COLO829 (cell line): ENCODE measurements at regions not wholly inside any gene's neighbourhood (a gene's known extent, or its start where the extent isn't known, plus 50 kb on each side); places are given as distances from the start of the nearest gene placed in this dataset.
A peak's percentile ranks its signal among the peaks of the same experiment; 100 is the strongest.

ENCODE experiments used
- DNase-seq: peaks from one replicate; pipeline ENCODE4 v3.0.0; 2012; ENCODE audit warnings: low spot score

DNA sequence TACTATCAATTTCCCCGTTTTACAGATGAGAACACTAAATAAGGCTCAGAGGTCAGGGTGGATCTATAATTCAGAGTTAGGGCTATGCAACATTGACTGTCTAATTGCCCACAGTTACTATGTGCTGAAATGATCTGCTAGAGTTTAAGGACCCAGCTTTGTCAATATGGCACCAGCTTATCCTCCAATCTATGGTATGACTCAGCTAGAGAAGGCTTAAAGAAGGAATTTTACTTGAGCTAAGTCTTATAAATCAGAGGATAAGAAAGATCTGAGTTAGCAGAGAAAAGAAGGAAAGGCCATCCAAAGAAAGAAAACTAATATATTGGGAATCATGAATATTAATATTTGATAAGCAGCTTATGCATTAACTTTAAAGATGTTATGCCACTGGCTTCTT, 78.1 kb downstream of the ASB9 start:
- no peak for DNase-seq

DNA sequence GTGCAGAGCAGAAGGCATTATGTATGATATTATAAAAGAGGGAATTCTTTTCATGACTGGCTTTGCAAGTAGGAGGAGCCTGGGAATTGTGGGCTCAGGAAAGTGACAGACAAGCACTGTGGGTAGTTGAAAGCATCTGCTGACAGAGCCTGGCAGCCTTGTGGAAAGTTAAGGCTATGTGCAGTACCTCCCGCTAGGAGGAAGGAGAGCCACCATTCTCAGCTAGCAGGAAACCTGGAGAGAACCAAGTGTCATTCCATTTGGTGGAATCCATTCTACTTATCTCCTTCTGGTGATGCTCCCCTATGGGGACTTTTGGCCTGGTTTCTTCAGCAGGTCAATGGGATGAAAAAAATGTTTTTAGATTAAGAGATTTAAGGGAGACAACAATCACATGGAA, 81.8 kb downstream of the ASB9 start:
- no peak for DNase-seq

DNA sequence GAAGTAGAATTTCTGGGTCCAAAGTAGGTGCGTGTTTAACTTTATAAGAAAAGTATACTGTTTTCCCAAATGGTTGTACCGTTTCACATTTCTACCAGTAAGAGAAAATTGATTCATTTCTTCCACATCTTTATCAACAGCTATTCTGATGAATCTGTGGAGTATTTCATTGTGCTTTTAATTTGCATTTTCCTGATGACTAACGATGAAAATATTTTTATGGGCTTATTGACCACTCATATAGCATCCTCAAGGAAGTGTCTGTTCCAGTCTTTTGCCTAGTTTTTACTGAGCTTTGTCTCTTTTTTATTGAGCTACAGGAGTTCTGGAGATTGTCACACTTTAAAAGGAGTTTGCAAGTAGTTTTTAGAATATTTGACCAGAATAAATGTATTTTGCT, 92.6 kb downstream of the ASB9 start:
- no peak for DNase-seq

DNA sequence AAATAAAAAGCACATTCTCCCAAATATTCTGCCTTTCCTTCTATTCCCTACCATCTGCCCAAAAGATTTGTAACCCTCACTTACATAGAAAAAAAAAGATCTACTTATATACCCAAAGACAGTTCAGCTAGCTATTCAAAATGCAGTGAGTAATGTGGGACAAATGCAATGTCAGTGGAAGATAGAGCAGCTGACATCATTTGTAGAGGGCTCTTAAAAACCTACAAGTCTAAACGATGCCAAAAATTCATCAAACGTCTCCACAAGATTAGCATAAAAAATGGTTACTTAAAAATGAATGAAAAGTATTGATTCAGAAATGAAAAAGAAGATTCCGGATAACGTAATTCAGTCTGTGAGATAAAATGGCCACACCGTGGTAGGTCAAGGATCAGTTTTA, 96.5 kb downstream of the ASB9 start:
- no peak for DNase-seq

DNA sequence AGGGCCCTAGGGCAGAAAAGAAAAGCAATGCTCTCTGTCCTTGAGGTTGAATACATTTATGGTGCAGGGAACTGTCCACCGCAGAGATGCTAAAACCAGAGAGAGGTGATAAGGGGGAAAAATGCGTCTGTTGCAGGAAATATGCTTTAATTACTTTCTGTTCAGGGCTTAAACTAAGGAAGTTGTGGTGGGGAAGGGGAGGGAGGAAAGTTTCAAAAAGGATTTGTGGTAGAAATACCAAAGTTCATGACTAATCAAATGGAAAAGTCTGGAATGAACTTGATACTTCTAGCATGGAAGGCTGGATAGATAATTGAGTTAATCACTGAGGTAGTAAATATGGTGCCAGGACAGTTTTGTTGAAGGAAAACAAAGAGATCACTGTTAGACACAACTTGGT, 99.0 kb downstream of the ASB9 start:
- peak; percentile 70 for DNase-seq

DNA sequence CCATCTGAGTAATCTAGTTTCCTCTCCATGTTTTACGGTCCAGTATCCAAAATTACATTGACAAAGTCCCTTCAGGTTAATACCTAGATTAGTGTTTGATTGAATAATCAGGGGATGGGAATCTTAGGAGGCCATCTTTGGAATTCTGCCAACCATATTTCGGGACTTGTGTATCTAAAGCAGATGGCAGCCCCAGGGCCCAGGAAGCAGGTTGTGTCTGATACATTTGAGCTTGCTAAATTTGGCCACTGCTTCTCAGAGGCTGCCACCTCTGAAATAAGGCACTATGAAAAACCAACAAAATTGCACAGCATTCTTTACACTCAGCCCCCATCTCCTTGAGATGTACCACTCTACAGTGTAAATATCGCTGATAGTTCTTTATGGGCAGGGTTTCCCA, 102.1 kb downstream of the ASB9 start:
- no peak for DNase-seq

DNA sequence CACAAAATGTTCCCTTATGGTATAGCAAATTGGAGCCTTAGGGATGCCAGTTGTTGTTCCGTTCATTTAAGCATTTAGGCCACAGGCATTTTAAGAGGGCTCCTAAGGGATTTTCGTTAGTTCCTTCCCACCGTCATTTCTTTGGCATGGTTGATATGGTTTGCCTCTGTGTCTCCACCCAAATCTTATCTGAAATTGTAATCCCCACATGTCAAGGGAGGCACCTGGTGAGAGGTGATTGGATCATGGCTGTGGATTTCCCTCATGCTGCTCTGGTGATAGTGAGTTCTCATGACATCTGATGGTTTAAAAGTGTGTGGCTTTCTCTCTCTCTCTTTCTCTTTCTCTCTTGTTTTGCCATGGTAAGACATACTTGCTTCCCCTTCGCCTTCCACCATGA, 104.1 kb downstream of the ASB9 start:
- DNase-seq: no peak

DNA sequence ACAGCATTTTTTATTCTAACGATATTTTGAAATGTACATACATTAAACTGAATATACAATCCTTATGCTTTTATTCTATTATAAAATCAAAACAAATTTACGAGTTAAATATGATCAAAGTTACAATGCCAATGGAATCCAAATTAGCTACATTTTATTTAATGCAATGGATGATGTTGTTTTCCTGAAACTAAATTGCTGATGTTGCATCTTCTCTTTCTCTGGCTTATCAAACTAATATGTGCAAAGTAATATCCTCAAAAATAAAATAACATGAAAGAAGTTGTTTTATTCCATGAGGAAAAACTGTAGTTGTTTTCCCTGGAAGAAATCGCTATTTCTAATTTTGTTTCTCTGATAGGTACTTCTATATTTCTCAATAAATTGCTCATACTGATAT, 106.8 kb downstream of the ASB9 start:
- DNase-seq: no peak

DNA sequence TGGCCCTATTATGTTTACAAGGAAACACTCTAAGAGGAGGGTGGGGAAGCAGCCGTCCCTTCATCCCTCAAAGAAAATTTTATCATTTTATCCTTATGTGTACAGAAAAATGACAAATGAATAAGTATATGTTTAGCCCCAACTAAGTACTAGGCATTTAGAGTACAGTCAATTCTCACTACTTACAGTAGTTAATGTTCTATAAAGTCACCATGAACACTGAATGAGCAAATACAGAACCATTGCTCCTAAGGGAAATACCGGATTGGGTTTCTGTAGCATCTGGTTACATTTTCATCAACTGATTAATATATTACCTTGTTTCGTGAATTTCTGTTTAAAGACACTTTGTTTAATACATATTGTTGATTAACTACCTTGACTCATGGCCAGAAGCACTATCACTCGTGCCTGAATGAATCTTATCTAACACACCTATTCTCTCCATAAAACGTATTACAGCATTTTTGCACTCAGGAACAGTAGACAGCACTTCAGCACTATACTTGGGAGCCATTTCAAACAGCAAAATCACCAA, 109.3 kb downstream of the ASB9 start:
- DNase-seq: no peak

DNA sequence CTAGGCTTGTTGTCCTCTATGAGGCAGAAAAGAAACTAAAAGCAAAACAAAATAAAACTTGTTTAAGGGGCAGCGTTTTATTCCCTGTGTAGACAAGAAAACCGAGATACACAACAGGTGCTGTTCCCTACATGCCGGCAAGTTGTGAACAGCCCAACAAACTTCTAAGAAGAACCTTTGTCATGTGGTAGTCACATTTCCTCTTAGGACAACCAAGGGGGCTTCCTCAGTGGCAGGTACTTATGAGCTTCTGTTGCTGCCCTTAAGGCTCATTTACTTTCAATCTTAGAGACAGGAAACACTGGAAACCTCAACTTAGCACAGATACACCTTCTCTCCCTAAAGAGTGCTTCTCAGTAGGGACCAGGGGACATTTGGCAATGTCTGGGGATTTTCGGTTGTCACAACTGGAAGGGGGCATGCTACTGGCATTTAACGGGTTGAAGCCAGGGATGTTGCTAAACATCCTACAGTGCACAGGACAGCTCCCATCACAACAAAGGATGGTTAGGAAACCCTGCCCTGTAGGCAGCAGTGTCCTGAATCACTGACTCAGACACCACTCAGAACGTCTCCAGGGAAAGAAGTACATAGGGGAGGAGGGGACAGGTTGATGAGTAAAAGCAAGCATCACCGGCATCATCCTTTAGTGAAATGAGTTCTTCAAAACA, 111.0 kb downstream of the ASB9 start:
- no peak for DNase-seq

DNA sequence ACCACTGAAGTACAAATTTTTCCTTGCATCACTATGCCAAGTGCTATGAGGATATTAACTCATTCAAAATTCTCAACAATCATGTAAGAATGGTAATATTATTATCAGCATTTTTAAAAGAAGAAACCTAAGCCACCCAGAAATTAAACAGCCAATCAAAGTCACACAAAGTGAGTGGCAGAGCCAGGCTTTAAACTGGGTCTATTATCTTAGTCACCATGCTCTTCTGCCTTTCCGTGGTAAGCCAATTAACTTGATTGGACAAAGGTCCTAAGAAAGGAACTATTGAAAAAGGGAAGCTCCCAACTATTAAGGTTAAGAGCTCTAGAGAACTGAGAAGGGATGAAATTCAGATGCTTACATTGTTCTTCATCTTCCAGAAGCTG, 111.5 kb downstream of the ASB9 start:
- DNase-seq: no peak

DNA sequence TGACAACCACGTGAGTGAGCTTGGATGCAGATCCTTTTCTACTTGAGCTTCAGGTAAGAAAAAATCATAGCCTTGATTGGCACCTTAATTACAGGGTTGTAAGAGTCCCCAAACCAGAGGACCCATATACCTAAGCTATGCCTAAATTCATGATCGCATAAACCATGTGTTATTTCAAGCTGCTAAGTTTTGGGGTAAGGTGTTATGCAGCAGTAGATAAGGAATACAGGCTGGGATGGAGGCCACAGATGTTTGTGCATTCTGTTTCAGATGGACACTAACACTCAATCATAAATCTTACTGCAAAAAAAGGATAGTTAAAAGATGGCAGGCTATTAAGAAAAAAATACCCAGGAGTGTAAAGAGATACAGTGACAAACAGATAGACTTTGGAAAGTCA, 112.3 kb downstream of the ASB9 start:
- no peak for DNase-seq

DNA sequence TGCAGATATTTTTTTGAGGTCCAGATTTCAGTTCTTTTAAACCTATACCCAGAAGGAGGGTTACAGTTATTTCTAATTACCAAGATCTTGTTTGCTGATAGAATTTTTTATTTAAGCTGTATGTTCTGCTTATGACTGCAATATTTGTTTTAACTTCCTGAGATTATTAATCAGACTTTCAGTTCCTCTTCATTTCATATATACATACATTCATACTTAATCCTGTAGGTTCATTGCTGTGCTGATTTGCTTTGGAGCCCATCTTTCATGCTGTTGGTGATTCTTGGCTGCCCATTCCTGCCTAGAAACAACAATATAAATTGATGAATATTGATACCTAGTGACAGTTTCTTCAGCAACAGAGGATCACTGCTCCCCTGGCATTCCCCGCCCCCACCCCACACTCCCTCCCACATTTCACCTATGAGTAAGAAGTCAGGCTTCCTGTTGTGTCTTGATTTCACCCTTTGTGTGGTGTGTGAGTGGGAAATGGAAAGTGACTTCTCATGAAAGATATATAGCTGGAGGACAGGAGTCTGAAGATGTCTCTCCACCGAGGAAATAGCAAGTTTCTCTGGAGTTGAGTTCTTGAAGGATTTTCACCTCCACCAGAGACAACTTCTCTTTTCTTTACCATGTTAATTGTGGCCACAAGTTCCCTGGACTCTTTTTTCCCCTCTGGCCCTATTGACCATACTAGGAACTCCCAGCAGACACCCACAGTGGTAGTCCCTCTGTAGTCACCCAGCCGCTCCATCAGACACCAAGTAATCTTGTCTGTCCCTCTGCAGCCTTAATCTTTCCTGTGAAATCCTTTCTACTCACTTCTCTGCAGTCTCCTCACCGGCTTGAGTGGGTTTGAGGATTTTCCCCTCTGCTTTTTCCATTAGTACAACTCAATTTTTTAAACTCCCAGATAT, 118.4 kb downstream of the ASB9 start:
- peak; percentile 26 for DNase-seq

DNA sequence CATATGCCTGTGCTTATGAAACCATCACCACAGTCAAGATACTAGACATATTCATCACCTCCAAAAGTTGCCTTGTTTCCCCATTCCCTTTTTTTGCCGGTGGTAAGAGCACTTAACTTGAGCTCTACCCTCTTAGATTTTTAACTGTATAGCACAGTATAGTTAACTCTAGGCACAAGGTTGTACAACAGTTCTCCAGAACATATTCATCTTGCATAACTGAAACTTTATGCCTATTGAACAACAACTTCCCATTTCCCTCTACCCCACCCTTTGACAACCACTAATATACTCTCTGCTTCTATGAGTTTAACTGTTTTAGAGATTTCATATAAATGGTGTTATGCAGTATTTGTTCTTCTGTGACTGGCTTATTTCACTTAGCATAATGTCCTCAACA, 119.3 kb downstream of the ASB9 start:
- DNase-seq: no peak

DNA sequence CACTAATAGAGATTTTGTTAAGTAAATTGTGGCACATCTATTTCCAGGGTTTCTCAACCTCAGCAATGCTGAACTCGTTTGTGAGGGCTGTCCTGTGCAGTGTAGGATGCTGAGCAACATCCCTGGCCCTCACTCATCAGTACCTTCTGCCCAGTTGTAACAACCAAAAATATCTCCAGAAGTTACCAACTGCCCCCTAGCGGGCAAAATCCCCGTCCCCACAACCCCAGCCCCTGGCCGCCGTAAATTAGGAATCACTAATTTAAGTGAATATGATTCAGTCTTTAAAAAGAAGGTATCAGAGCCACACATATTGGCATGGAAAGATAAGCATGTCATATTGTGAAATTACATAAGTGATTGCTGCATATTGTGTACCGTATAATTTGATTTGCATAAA, 123.4 kb downstream of the ASB9 start:
- DNase-seq: no peak

DNA sequence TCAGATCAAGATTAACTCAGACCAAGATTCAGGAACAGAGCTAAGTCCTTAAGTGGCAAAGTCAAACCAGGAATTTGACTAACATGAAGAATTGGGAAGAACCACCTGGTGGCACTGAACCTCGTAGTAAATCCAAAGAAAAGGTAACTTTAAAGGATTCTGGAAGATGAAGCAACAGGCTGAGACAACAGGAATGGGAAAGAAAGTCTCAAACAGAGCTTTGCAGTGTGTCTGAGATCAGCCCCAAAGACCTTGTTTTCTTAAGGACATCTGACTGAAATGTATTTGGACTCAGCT, 126.1 kb downstream of the ASB9 start:
- DNase-seq: no peak

DNA sequence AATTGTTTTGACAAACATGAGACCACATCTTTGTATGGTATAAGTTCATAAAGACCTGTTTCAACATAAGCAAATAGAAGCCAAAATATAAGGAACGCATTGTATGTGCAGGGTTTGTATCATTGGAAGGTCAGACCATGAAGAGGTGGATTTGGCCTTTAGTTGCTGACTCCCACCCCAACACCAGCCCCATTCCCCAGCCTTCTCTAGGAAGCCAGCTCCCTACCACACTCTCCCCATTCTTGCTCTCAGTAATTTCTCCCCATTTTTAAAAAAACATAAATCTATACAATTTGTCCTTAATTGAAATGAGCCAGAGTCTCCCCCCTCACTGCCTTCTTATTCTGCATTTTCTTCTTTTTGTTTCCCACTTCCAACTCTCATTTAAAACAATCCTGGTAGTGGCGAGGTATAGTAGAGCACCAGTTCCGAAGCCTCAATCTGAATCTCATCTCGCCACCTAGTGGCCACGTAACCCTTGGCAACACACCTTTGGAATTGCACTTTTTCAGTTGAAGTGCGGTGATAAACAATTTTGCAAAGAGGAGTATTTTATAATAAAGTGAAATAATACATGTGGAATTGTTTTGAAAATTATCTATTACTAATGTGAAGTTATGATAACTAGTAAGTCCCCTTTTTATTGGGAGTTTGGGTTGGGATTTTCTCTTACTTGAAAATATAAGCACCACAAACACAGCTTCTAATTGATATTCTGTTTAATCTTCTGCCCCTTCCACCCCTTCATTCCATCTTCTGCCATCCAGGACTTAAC, 126.6 kb downstream of the ASB9 start:
- no peak for DNase-seq

DNA sequence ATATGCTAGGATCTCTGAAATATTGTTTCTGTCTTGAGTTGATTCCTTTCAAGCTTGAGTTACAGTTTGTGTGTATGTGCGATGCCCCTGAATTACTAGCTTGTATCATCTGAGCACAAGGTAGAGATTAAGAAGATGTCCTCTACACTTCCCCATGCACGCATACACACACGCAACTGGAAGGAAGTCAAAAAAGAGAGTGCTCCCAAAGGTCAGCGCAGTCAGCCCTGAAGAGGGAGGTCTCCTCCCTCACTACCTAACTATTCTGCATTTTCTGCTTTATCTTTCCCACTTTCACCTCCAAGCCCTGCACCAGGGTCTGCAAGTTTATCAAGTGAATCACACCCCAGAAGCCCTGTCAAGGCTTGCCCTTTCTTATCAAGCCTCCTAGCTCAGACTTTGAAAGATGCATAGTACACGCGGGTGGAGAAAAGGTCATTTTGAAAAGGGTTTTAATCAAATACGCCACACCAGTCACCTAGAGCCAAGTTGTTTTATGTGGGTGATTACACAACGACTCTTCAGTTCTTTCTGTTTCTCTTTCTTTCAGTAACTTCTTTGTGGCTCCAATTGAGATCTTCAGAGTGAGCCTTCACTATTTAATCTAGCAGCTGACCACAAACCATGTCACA, 127.7 kb downstream of the ASB9 start:
- peak; percentile 36 for DNase-seq

DNA sequence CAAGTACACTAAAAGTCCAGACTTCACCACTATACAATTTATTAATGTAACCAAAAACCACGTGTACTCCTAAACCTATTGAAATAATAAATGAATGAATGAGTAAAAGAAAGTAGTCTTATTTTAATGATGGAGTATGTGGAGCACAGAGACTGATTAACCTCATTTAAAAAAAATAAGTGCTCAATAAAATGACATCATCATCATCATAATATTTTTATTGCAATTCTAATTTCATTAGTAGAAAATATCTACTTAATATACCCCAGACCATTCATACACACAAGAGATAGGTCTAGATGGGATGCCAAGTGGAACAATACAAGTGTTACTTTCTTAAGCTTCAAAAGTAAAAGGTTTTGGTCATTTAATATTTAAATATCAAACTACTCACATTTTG, 133.1 kb downstream of the ASB9 start:
- DNase-seq: no peak

DNA sequence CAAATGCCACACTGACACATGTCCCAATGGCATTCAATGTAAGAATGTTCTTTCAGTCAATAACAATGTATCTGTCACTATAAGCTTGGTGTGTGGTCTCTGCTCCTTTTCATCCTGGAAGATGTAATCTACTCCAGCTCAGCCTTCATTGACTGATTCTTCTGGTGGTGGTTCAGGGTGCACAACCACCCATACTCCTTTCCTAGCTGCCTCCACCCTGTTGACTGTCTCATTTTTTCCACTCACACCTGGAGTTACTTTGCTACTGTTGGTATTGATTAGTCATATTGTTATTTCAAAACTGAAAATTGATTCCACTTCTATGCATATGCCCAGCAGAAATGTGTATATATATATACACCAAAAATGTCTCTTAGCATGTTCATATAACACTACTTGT, 140.5 kb downstream of the ASB9 start:
- no peak for DNase-seq

DNA sequence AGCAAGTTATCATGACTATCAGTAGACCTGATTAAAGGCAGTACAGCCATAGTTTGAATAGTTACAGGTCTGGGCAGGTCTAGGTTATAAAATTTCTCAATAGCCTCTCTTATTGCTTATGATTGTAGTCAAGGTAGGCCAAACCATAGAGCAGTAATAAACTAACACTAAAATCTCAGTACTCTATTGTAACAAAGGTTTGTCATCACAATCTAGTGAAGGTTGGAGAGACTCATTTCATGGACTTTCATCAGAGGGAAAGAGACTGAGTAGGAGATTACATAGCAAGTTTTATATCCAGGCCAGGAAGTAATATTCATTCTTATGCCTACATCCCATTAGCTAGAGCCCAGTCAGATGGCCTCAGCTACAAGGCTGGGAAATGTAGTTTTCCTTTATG, 141.0 kb downstream of the ASB9 start:
- DNase-seq: no peak

DNA sequence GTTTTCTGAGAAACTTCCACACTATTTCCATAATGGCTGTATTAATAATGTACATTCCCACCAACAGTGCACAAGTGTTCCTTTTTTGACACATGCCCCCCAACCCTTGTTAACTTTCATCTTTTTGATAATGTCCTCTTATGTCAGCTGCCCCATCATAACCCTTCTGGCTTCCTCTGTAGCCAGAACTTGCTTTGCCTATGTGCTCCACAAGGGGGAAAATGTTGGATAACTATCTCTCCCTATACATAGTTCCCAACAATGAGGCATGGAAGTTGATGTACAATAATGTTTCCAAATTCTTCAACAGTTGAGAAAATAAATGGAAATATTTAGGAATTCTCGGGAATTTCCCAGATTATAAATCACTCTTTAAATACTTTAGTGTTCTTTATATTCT, 142.9 kb downstream of the ASB9 start:
- DNase-seq: no peak
